ENCODE measurements at regions not wholly inside any gene's neighbourhood (a gene's known extent, or its start where the extent isn't known, plus 50 kb on each side); places are given as distances from the start of the nearest gene placed in this dataset.

- no peak for DNase-seq (ENCODE audit: low read depth)
These were observed 867.6 kb downstream of the TBC1D22A start for GRCh38 chr22:47629791-47630655.

DNA sequence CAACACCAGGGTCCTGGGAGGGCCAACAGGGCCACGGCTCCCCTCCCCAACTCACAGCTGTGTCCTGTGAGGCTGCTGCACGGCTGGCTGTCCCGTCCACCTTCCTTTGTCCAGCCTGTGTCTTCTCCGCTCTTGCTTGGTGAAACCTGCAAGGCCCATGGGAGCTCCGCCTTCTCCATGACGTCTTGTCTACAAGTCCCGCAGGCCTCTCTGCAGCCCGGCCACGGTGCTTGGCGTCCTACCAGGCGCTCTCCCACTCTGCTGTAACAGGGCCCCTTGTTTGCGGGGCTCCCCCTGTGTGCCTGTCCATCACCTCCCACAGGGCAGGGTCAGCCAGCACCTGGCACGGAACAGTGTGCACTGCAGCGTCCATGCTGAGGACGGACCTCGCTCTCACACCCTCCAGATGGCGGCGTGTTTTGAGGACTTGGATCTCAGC is 866.8 kb downstream of the TBC1D22A start:
- no peak for DNase-seq (ENCODE audit: low read depth)

- DNase-seq (ENCODE audit: low read depth), result no peak
These were observed 866.2 kb downstream of the TBC1D22A start for GRCh38 chr22:47628477-47629272.

DNA sequence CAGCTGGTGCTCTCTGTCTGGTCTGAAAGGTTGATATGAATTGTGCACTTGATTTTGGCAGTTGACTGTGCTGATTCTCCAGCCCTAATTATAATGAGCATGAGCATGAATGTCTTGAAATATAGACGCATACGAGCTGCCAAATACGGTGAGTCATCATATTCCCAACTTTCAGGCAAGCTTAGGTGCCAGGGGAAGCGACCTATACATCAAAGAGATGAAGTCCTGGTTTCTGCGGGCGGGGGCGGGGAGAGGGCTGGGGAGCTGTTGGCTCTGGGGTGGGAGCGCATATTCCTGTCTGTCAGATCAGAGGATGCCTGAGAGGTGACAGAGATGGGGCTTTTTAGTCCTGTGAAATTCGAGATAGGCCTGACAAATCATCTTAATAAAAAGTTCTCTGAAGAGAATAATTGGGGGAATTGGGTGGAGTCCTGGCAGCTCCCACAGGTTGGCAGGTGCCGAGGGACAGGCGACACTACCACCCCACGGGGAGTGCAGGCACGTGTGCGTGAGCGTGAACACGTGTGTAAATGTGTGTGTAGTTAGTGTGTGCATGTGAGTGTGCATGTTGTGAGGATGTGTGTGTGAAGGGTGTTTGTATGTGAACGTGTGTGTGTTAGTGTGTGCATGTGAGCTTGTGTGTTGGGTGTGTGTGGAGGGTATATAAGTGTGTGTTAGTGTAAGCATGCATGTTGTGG is 865.3 kb downstream of the TBC1D22A start:
- no peak for DNase-seq (ENCODE audit: low read depth)

- DNase-seq (ENCODE audit: low read depth), result no peak
These were observed 864.3 kb downstream of the TBC1D22A start for GRCh38 chr22:47626428-47627390.

- no peak for DNase-seq (ENCODE audit: low read depth)
These were observed 863.3 kb downstream of the TBC1D22A start for GRCh38 chr22:47625531-47626427.

DNA sequence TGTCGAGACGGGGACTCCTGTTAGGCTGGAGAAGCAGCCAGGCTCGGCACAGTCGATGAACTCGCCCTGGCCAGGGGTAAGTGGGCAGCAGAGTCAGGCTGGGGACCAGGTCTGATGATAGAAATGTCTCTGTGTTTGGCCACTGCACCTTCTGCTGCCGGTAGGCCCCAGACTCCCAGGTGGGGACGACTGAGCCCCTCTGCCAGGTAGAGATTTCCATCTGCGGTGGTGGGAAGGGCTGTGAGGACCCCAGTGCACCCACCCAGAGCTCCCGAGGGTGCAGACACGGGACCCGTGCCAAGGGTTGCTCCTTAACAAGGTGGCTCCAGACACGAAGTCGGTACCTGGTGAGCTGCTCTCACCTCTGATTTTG is 862.5 kb downstream of the TBC1D22A start:
- no peak for DNase-seq (ENCODE audit: low read depth)

DNA sequence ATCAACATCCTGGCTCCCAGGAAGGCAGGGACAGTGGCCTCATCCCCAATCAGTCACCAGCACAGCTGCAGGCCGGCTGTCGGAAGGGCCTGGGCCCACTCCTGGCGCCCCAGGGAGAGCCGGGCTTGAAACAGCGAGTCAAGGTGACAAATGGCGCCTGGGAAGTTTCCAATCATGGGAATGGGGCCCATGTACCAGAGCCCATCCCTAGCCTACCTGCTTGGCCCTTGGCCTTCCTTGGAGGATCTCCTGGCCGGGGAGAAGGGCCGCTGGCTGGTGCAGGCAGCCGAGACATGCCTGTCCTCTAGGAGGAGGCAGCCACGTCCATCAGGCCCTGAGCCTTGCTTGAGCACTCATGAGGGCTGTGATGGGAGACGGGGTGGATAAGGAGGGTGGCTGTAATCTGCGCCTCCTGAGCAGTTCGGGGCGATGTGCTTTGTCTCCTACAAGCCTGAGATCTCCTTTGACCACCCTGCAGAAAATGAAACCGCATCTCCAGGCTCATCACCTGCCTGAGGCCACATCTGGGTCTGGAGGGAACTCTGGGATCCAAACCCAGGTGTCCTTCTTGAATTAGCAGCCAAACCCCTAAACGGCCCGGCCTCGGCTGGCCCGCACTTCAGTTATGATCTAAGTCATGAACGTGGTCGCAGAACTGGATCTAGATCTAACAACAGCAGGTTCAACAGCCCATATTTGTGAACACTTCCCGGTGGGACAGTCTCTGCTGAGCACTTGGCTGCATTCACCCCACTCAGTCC is 862.0 kb downstream of the TBC1D22A start:
- DNase-seq (ENCODE audit: low read depth), result no peak

- DNase-seq (ENCODE audit: low read depth), result no peak
These were observed 861.3 kb downstream of the TBC1D22A start for GRCh38 chr22:47623763-47624148.

DNA sequence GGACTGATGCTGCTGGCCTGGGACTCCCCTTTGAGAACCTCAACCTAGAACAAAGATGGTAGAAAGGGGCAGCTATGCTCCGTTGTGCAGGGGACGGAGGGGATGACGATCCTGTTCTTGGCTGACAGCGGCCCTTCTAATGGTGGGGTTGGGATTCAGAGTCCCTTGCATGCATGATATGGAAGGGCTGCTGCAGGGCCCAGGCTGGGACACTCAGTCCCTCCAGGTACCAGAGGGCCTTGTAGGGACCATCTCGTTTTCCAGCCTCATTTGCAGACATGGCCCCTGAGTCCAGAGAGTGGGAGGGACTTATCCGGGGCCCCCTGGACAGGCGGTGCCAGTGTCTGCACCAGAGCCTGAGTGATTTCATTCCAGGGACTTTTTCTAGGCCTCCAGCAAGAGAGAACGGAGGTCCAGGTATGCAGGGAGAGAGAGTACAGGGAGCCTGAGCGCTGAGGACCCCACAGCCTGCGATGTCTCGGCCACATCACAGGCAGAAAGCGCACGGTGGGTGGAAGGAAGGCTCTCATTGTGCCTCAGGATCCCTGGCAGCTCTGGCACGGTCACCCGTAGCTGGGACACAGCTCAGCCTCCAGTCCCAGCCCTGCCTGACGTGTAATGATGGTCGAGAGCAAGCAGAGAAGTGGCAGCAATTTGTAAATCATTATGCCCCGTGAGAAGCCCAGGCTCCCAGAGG is 860.8 kb downstream of the TBC1D22A start:
- no peak for DNase-seq (ENCODE audit: low read depth)

DNA sequence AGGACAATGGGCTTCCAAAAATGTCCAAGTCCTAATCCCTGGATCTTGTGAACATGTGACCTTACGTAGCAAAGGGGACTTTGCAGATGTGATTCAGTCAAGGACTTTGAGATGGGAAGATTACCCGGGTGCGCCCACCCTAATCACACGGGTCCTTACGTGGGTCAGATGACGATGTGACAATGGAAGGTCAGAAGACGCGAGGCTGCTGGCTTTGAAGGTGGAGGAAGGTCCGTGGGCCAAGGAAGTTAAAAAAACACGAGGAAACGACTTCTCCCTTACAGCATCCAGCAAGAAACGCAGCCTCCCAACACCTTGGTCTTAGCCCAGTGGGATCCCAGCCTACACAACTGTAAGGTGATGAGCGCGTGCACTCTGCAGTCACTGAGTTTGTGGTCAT is 860.1 kb downstream of the TBC1D22A start:
- DNase-seq (ENCODE audit: low read depth), result no peak

GRCh38 chr22:47621253-47621652 is 858.8 kb downstream of the TBC1D22A start:
- DNase-seq (ENCODE audit: low read depth), result no peak

GRCh38 chr22:47620391-47620790 is 857.9 kb downstream of the TBC1D22A start:
- no peak for DNase-seq (ENCODE audit: low read depth)

DNA sequence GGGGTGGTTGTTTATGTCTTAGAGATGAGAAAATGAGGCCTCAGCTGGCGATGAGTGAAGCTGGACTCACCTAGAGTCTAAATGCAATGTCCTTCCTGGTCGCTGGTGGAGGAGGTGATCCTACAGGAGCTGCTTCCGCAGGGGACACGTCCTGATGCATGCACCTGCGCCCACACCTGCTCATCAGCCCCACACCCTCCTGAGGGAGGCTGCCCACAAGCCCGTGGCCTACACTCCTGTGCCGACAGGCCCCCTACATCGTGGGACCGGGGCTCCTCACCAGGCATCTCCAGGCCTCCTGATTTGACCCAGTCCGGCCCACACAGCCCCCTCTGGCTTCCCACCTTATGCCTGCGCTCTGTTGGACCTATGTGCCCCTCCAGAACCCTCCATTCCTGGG is 857.2 kb downstream of the TBC1D22A start:
- no peak for DNase-seq (ENCODE audit: low read depth)

DNA sequence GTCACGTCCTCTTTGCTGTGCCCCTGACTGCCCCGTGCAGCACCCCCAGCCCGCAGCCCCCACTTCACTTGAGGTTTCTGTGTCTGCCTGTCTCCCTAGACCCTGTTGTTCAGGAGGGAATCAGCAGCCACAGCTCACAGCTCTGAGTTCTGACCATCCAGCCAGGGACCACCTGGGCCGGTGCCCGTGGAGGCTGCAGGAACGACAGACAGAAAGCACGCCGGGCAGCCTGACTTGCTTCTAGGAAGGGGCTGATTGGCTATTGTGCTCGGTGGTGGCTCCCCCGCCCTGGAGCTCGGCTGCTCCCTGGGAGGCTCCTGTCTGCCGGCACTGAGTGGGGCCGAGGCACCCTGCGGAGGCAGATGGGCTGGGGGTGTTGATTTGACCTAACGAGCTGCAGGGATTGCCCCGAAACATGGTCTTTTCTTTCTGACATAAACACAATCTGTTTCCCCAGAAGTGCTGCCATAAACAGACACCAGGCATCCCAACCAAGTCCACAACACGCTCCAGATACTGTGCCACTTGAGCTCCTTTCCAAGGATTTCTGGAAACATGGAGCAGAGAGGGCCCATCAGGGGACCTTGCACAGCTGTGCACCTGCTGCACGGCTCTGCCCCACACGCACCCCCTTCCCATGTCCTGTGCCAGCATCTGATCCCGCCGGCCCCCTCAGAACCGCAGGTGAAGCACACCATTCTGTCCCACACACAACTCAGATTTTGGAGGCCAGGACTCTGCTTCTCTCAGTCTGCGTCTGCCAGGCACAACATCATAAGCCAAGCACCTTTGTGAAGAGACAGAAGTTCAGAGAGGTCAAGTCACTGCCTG is 855.9 kb downstream of the TBC1D22A start:
- DNase-seq (ENCODE audit: low read depth), result no peak

GRCh38 chr22:47617186-47617585 is 854.7 kb downstream of the TBC1D22A start:
- no peak for DNase-seq (ENCODE audit: low read depth)

GRCh38 chr22:47616396-47617020 is 854.1 kb downstream of the TBC1D22A start:
- no peak for DNase-seq (ENCODE audit: low read depth)

GRCh38 chr22:47615051-47615450 is 852.6 kb downstream of the TBC1D22A start:
- DNase-seq (ENCODE audit: low read depth), result no peak

All from GM04503 (cell line).